SK-N-SH treated with all-trans-retinoic acid at 6 μM for 48 hours (cell line): ENCODE measurements at regions not wholly inside any gene's neighbourhood (a gene's known extent, or its start where the extent isn't known, plus 50 kb on each side); places are given as distances from the start of the nearest gene placed in this dataset.
"Not testable (repeated sequence)": the region's sequence is repeated elsewhere in the genome, so short reads cannot be mapped to it uniquely, and the experiment has no call there.

ENCODE experiments used
- ATAC-seq: fragments of 200-7000 bp; cut with Tn5 transposase; 3 replicates; pipeline ENCODE4 v1.9.1; 2020; ENCODE audit warnings: mild to moderate bottlenecking, moderate library complexity
- ARNTL ChIP-seq: fragments of 450-650 bp; formaldehyde crosslinking; IDR thresholded peaks from 2 replicates; pipeline ENCODE4 v1.5.0; 2020; ENCODE audit warnings: low read depth, mild to moderate bottlenecking, moderate library complexity, borderline replicate concordance
- BACH2 ChIP-seq: fragments of 250-450 bp; sonication (Bioruptor Pico); IDR thresholded peaks from 2 replicates; pipeline ENCODE4 v1.9.0; 2021; ENCODE audit warnings: mild to moderate bottlenecking, borderline replicate concordance
- CSDC2 ChIP-seq: fragments of 250-450 bp; sonication (Bioruptor Pico); IDR thresholded peaks from 2 replicates; pipeline ENCODE4 v1.5.0; 2020; ENCODE audit warnings: mild to moderate bottlenecking, moderate library complexity
- ESRRG ChIP-seq: fragments of 250-450 bp; sonication (Bioruptor Pico); IDR thresholded peaks from 2 replicates; pipeline ENCODE4 v1.6.1; 2021; ENCODE audit warnings: mild to moderate bottlenecking
- GLIS3 ChIP-seq: fragments of 250-450 bp; sonication (Bioruptor Pico); IDR thresholded peaks from 2 replicates; pipeline ENCODE4 v1.5.0; 2020; ENCODE audit warnings: mild to moderate bottlenecking, moderate library complexity
- ISL1 ChIP-seq: fragments of 250-450 bp; sonication (Bioruptor Pico); IDR thresholded peaks from 2 replicates; pipeline ENCODE4 v2.1.2; 2022; ENCODE audit warnings: mild to moderate bottlenecking, moderate library complexity
- OSR1 ChIP-seq: fragments of 250-450 bp; sonication (Bioruptor Pico); IDR thresholded peaks from 2 replicates; pipeline ENCODE4 v1.8.0; 2022; ENCODE audit warnings: moderate library complexity, mild to moderate bottlenecking, inconsistent platforms
- PPARA ChIP-seq: fragments of 250-450 bp; sonication (Bioruptor Pico); IDR thresholded peaks from 2 replicates; pipeline ENCODE4 v1.5.0; 2020; ENCODE audit warnings: mild to moderate bottlenecking, borderline replicate concordance
- SNAI2 ChIP-seq: fragments of 250-450 bp; sonication (Bioruptor Pico); IDR thresholded peaks from 2 replicates; pipeline ENCODE4 v1.5.0; 2020; ENCODE audit warnings: mild to moderate bottlenecking, moderate library complexity
- TCF4 ChIP-seq: fragments of 250-450 bp; sonication (Bioruptor Pico); IDR thresholded peaks from 2 replicates; pipeline ENCODE4 v1.8.0; 2021; ENCODE audit warnings: mild to moderate bottlenecking, moderate library complexity, borderline replicate concordance
- ZC3H10 ChIP-seq: fragments of 250-450 bp; sonication (Bioruptor Pico); IDR thresholded peaks from 2 replicates; pipeline ENCODE4 v1.5.1; 2021; ENCODE audit warnings: mild to moderate bottlenecking, moderate library complexity
- ZFP3 ChIP-seq: fragments of 250-450 bp; sonication (Bioruptor Pico); IDR thresholded peaks from 2 replicates; pipeline ENCODE4 v1.5.0; 2020; ENCODE audit warnings: mild to moderate bottlenecking, moderate library complexity
- ZFP30 ChIP-seq: fragments of 450-650 bp; formaldehyde crosslinking; IDR thresholded peaks from 2 replicates; pipeline ENCODE4 v1.5.0; 2022; ENCODE audit warnings: mild to moderate bottlenecking, moderate library complexity
- ZNF565 ChIP-seq: fragments of 450-650 bp; formaldehyde crosslinking; conservative IDR thresholded peaks from 2 replicates; pipeline ENCODE4 v1.5.0; 2020; ENCODE audit warnings: low read depth, mild to moderate bottlenecking, moderate library complexity
- ZNF70 ChIP-seq: fragments of 450-650 bp; formaldehyde crosslinking; IDR thresholded peaks from 2 replicates; pipeline ENCODE4 v1.5.0; 2020; ENCODE audit warnings: mild to moderate bottlenecking, moderate library complexity
- ZNF8 ChIP-seq: fragments of 450-650 bp; formaldehyde crosslinking; IDR thresholded peaks from 2 replicates; pipeline ENCODE4 v1.5.0; 2020; ENCODE audit warnings: mild to moderate bottlenecking, moderate library complexity
- TF ChIP-seq, protein P1 (sequence below): fragments of 250-450 bp; sonication (Bioruptor Pico); IDR thresholded peaks from 2 replicates; pipeline ENCODE4 v1.5.0; 2020; ENCODE audit warnings: mild to moderate bottlenecking, moderate library complexity

- TF ChIP-seq OSR1 (no peak), ZFP3 (CRISPR knock-in tag) (no peak), ZFP30 (CRISPR knock-in tag) (no peak), ZC3H10 (CRISPR knock-in tag) (no peak), ARNTL (CRISPR knock-in tag) (no peak), ISL1 (no peak), BACH2 (CRISPR knock-in tag) (no peak), ZNF565 (CRISPR knock-in tag) (no peak), ESRRG (CRISPR knock-in tag) (no peak), GLIS3 (CRISPR knock-in tag) (no peak), ZNF70 (CRISPR knock-in tag) (no peak)
- TF ChIP-seq, all 23 proteins: peak for 0
- no peak for ATAC-seq
Measured at GRCh38 chr21:8997011-8997440, 1524.4 kb upstream of the TPTE start.

GRCh38 chr21:8997443-8998390 lies 1523.7 kb upstream of the TPTE start:
- ATAC-seq, result not testable (repeated sequence)

GRCh38 chr21:8998480-8998879 lies 1522.9 kb upstream of the TPTE start:
- ATAC-seq, result not testable (repeated sequence)

DNA sequence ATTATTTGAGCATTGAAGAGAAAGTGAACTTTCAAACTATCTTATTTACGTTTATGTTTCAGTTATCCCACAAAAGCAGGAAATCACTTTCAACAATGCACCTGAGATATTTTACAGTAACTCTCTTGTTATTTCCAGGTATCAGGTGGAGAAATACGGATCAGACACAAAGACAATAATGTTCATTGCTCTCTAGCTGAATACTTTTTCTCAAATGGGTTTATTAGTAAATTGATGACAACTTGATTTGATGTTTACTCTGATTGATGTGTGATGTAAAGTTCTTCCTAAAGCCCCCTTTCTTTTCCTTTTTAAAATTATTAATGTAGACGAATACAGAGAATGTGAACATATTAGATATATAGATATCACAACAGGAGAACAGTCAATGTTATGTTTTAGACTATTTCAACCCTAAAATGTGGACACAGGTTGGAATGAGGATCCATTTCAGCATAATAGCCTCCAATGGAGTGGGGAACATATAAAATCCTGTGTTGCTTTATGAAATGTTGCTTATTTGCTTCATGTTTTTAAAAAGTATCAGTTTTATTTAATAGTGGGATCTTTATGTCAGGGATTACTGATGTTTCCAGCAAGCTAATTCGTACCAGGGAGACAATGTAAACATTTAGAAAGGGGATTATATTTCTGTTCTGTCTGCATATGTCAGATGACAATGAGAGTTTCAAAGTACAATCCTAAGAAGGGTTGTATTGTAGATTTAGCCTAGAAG lies 1522.3 kb upstream of the TPTE start:
- no peak for ATAC-seq
- TF ChIP-seq BACH2 (CRISPR knock-in tag) (no peak), ZNF8 (CRISPR knock-in tag) (no peak), SNAI2 (CRISPR knock-in tag) (no peak), TCF4 (CRISPR knock-in tag) (no peak), CSDC2 (CRISPR knock-in tag) (no peak), PPARA (CRISPR knock-in tag) (no peak), ZNF70 (CRISPR knock-in tag) (no peak), GLIS3 (CRISPR knock-in tag) (no peak), ZC3H10 (CRISPR knock-in tag) (no peak)
- TF ChIP-seq, protein P1, sequence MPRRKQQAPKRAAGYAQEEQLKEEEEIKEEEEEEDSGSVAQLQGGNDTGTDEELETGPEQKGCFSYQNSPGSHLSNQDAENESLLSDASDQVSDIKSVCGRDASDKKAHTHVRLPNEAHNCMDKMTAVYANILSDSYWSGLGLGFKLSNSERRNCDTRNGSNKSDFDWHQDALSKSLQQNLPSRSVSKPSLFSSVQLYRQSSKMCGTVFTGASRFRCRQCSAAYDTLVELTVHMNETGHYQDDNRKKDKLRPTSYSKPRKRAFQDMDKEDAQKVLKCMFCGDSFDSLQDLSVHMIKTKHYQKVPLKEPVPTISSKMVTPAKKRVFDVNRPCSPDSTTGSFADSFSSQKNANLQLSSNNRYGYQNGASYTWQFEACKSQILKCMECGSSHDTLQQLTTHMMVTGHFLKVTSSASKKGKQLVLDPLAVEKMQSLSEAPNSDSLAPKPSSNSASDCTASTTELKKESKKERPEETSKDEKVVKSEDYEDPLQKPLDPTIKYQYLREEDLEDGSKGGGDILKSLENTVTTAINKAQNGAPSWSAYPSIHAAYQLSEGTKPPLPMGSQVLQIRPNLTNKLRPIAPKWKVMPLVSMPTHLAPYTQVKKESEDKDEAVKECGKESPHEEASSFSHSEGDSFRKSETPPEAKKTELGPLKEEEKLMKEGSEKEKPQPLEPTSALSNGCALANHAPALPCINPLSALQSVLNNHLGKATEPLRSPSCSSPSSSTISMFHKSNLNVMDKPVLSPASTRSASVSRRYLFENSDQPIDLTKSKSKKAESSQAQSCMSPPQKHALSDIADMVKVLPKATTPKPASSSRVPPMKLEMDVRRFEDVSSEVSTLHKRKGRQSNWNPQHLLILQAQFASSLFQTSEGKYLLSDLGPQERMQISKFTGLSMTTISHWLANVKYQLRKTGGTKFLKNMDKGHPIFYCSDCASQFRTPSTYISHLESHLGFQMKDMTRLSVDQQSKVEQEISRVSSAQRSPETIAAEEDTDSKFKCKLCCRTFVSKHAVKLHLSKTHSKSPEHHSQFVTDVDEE (CRISPR knock-in tag), result no peak
- TF ChIP-seq, all 23 proteins: peak for 0

- not testable (repeated sequence) for ATAC-seq
Measured at GRCh38 chr21:9000132-9000531, 1521.3 kb upstream of the TPTE start.

GRCh38 chr21:9000671-9001070 lies 1520.7 kb upstream of the TPTE start:
- ATAC-seq, result not testable (repeated sequence)

DNA sequence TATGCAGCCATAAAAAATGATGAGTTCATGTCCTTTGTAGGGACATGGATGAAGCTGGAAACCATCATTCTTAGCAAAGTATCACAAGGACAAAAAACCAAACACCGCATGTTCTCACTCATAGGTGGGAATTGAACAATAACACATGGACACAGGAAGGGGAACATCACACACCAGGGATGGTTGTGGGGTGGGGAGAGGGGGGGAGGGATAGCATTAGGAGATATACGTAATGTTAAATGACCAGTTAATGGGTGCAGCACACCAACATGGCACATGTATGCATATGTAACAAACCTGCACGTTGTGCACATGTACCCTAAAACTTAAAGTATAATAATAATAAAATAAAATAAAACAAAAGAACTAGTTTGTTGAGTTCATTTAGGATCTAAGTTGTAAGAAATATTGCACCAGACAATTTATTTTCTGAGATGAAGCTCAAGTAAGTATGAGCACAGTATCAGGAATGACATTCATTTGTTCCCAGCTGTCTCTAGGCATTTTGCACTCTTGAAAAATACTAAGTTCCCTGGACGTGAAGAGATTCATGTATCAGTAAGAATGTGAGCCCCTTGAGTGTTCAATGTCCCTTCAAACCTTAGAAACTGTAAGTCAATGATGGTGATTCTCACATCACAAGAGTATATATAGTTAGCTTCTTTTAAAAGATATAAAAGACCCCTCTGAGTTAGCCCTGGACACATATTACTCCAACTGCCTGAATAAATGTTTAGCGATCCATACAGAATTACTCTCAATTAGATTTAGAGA lies 1519.3 kb upstream of the TPTE start:
- not testable (repeated sequence) for ATAC-seq

- ATAC-seq, result not testable (repeated sequence)
Measured at GRCh38 chr21:9003909-9004814, 1517.2 kb upstream of the TPTE start.

GRCh38 chr21:9004815-9005518 lies 1516.4 kb upstream of the TPTE start:
- ATAC-seq, result not testable (repeated sequence)

GRCh38 chr21:9005671-9006070 lies 1515.7 kb upstream of the TPTE start:
- ATAC-seq, result not testable (repeated sequence)

- not testable (repeated sequence) for ATAC-seq
Measured at GRCh38 chr21:9006111-9006510, 1515.3 kb upstream of the TPTE start.
